Right cardiac atrium (tissue), 5 donors: ENCODE measurements at regions not wholly inside any gene's neighbourhood (a gene's known extent, or its start where the extent isn't known, plus 50 kb on each side); places are given as distances from the start of the nearest gene placed in this dataset.
A peak's percentile ranks its signal among the peaks of the same experiment; 100 is the strongest.

ENCODE experiments used
- ATAC-seq, 2 donors: fragments of 200-7000 bp; cut with Tn5 transposase; one replicate each; pipeline versions ENCODE4 v1.8.0 to v1.9.1; 2020; ENCODE audit warnings: moderate library complexity in 2 of 2, mild to moderate bottlenecking in 1 of 2
- DNase-seq, 3 donors: peaks; one replicate each; pipeline ENCODE4 v3.0.0-alpha.2; 2020
- H3K27ac ChIP-seq: one replicate; pipeline ENCODE4 v1.5.1; 2013; ENCODE audit warnings: mild to moderate bottlenecking, low read length, control low read depth, moderate library complexity
- H3K27me3 ChIP-seq: one replicate; pipeline ENCODE4 v1.6.1; 2013; ENCODE audit not compliant: control insufficient read depth, insufficient read depth
- H3K4me1 ChIP-seq: one replicate; pipeline ENCODE4 v1.6.1; 2013; ENCODE audit warnings: low read length; ENCODE audit not compliant: control insufficient read depth, insufficient read depth
- H3K4me3 ChIP-seq: one replicate; pipeline ENCODE4 v1.5.1; 2013; ENCODE audit warnings: low read length, control low read depth
- H3K9me3 ChIP-seq: one replicate; pipeline ENCODE4 v1.6.1; 2013; ENCODE audit warnings: low read length; ENCODE audit not compliant: control insufficient read depth
- WGBS: extraction: QIAGEN DNeasy Blood & Tissue Kit; methylation state at CpG from one replicate; pipeline ENCODE4 v1.1.7; 2013; 5-methylcytosine and 5-hydroxymethylcytosine counted together
- intact Hi-C, 4 donors: fragments of 100-400 bp; cut with DNase I; formaldehyde crosslinking; loops; one replicate each; pipeline versions ENCODE4 v1.11.0 to v1.14.0; 2022 to 2023
- donor health status: healthy with polysubstance abuse.
- donor health status: DM: no; HTN: yes; CAD: no.
- donor health status: DM: no; HTN: no; CAD: no.
- donor health status: DM: no; HTN: yes; CAD: no; lungs with severe emphysema.
- donor health status: DM: yes; HTN: yes; CAD: no.

- ATAC-seq, result no peak
- Histone ChIP-seq H3K4me3 (no peak overlapping the region), H3K27ac (no peak overlapping the region), H3K27me3 (no peaks in the 10 kb centered on the region), H3K9me3 (no peaks in the 10 kb centered on the region), H3K4me1 (no peaks in the 10 kb centered on the region)
- no peak for DNase-seq
- 82% methylated on average over 1 of the region's 1 CpG for WGBS
- intact Hi-C loops, result no loop called here
These were observed 264.1 kb downstream of the KIF21A start for GRCh38 chr12:39178837-39179236.

- Histone ChIP-seq H3K9me3 (no peaks in the 10 kb centered on the region), H3K27ac (no peak overlapping the region), H3K4me1 (no peaks in the 10 kb centered on the region), H3K27me3 (no peaks in the 10 kb centered on the region), H3K4me3 (no peak overlapping the region)
- intact Hi-C loops, result no loop called here
- no peak for DNase-seq
- ATAC-seq, result no peak
These were observed 266.6 kb downstream of the KIF21A start for GRCh38 chr12:39176356-39176755.

- no peak overlapping the region for H3K4me3 ChIP-seq
- 28% methylated on average over 2 of the region's 2 CpGs for WGBS
- H3K27me3 ChIP-seq, result no peaks in the 10 kb centered on the region
- DNase-seq (no peak), ATAC-seq (no peak)
- no peaks in the 10 kb centered on the region for H3K4me1 ChIP-seq
- intact Hi-C loops, result no loop called here
- H3K9me3 ChIP-seq, result no peaks in the 10 kb centered on the region
- no peak overlapping the region for H3K27ac ChIP-seq
These were observed 268.3 kb upstream of the CPNE8 start for GRCh38 chr12:39173726-39174125.

GRCh38 chr12:39165338-39165737 is 259.9 kb upstream of the CPNE8 start:
- intact Hi-C loops, result no loop called here
- ATAC-seq, result no peak

GRCh38 chr12:39161465-39162085 is 256.2 kb upstream of the CPNE8 start:
- H3K27me3 ChIP-seq, result no peaks in the 10 kb centered on the region
- ATAC-seq, result no peak
- 41% methylated on average over 4 of the region's 4 CpGs for WGBS
- H3K9me3 ChIP-seq, result no peaks in the 10 kb centered on the region
- H3K4me3 ChIP-seq, result no peak overlapping the region
- DNase-seq, result no peak
- no peak overlapping the region for H3K27ac ChIP-seq
- H3K4me1 ChIP-seq, result no peaks in the 10 kb centered on the region
- intact Hi-C loops, result no loop called here

More at GRCh38 chr12:39165338-39165737, 259.9 kb upstream of the CPNE8 start:
- H3K27ac ChIP-seq, result no peak overlapping the region
- no peak for DNase-seq
- no peaks in the 10 kb centered on the region for H3K27me3 ChIP-seq
- H3K9me3 ChIP-seq, result no peaks in the 10 kb centered on the region
- no peak overlapping the region for H3K4me3 ChIP-seq
- no peaks in the 10 kb centered on the region for H3K4me1 ChIP-seq

GRCh38 chr12:39157696-39158342 is 252.4 kb upstream of the CPNE8 start:
- intact Hi-C loops, result no loop called here
- Histone ChIP-seq H3K4me3 (no peak overlapping the region), H3K9me3 (no peaks in the 10 kb centered on the region), H3K4me1 (no peaks in the 10 kb centered on the region), H3K27ac (no peak overlapping the region), H3K27me3 (no peaks in the 10 kb centered on the region)
- ATAC-seq (peak; percentile 33 to 78), DNase-seq (peak in 1 of 3 donors; percentile 55)
- WGBS, result 21% methylated on average over 5 of the region's 5 CpGs

- 5% methylated on average over 70 of the region's 70 CpGs for WGBS
- no peaks in the 10 kb centered on the region for H3K4me1 ChIP-seq
- peak; percentile 97 to 99 for ATAC-seq
- peak overlapping the region; percentile 54 for H3K4me3 ChIP-seq
- peak; percentile 69 to 89 (median 87) for DNase-seq
- H3K9me3 ChIP-seq, result no peaks in the 10 kb centered on the region
- no peaks in the 10 kb centered on the region for H3K27me3 ChIP-seq
- no peak overlapping the region for H3K27ac ChIP-seq
- intact Hi-C loops, result loop anchor here in 3 of 4 donors (5.0 to 10.0 kb wide), 2 partner anchors 127 to 129 kb away; no protein-coding TSS in a partner anchor
These were observed 240.0 kb upstream of the CPNE8 start for GRCh38 chr12:39145175-39145999.

- no peak overlapping the region for H3K27ac ChIP-seq
- intact Hi-C loops, result loop anchor here in 3 of 4 donors (5.0 to 10.0 kb wide), 2 partner anchors 128 to 130 kb away; no protein-coding TSS in a partner anchor
- peak overlapping the region; percentile 54 for H3K4me3 ChIP-seq
- 16% methylated on average over 41 of the region's 41 CpGs for WGBS
- DNase-seq, result peak; percentile 13 to 65 (median 41)
- peak; percentile 68 to 69 for ATAC-seq
- no peaks in the 10 kb centered on the region for H3K27me3 ChIP-seq
- no peaks in the 10 kb centered on the region for H3K9me3 ChIP-seq
- no peaks in the 10 kb centered on the region for H3K4me1 ChIP-seq
These were observed 239.2 kb upstream of the CPNE8 start for GRCh38 chr12:39144613-39145061.

GRCh38 chr12:39138268-39138667 is 232.9 kb upstream of the CPNE8 start:
- intact Hi-C loops, result no loop called here
- 51% methylated on average over 4 of the region's 4 CpGs for WGBS
- no peak for DNase-seq

GRCh38 chr12:39127401-39127800 is 222.0 kb upstream of the CPNE8 start:
- ATAC-seq, result peak in 1 of 2 donors; percentile 69
- intact Hi-C loops, result no loop called here
- H3K27me3 ChIP-seq, result no peaks in the 10 kb centered on the region
- H3K4me1 ChIP-seq, result no peaks in the 10 kb centered on the region
- no peak overlapping the region for H3K27ac ChIP-seq
- H3K4me3 ChIP-seq, result no peak overlapping the region
- WGBS, result 48% methylated on average over 4 of the region's 4 CpGs
- DNase-seq, result no peak
- no peaks in the 10 kb centered on the region for H3K9me3 ChIP-seq

More at GRCh38 chr12:39138268-39138667, 232.9 kb upstream of the CPNE8 start:
- Histone ChIP-seq H3K4me1 (no peaks in the 10 kb centered on the region), H3K4me3 (no peak overlapping the region), H3K9me3 (no peaks in the 10 kb centered on the region), H3K27me3 (no peaks in the 10 kb centered on the region), H3K27ac (no peak overlapping the region)
- no peak for ATAC-seq

- Histone ChIP-seq H3K4me1 (no peaks in the 10 kb centered on the region), H3K27ac (no peak overlapping the region), H3K9me3 (no peaks in the 10 kb centered on the region), H3K27me3 (no peaks in the 10 kb centered on the region), H3K4me3 (no peak overlapping the region)
- WGBS, result 50% methylated on average over 2 of the region's 2 CpGs
- ATAC-seq, result no peak
- no peak for DNase-seq
- intact Hi-C loops, result no loop called here
These were observed 220.2 kb upstream of the CPNE8 start for GRCh38 chr12:39125566-39125965.
